SK-N-SH (cell line): ENCODE measurements at regions not wholly inside any gene's neighbourhood (a gene's known extent, or its start where the extent isn't known, plus 50 kb on each side); places are given as distances from the start of the nearest gene placed in this dataset.

Experiments used
- CTCF ChIP-seq: fragments of 200-600 bp; sonication (generic); IDR thresholded peaks from 2 replicates; pipeline ENCODE4 v1.6.1; 2017; ENCODE audit warnings: antibody characterized with exemption, mild to moderate bottlenecking, moderate library complexity
- ELF1 ChIP-seq: IDR thresholded peaks from 2 replicates; pipeline ENCODE4 v1.4.0; 2012
- EP300 ChIP-seq, 2 experiments: IDR thresholded peaks; 2 replicates each; pipeline versions ENCODE4 v1.4.0 to v1.6.1; 2012; ENCODE audit warnings: borderline replicate concordance in 1 of 2, low read depth in 1 of 2, low read length in 1 of 2
- EZH2phosphoT487 ChIP-seq: fragments of 200-600 bp; sonication (generic); IDR thresholded peaks from 2 replicates; pipeline ENCODE4 v1.6.1; 2017; ENCODE audit warnings: low read depth, mixed run types, mild to moderate bottlenecking, antibody characterized with exemption, moderate library complexity, borderline replicate concordance
- GABPA ChIP-seq: IDR thresholded peaks from 2 replicates; pipeline ENCODE4 v1.4.0; 2012; ENCODE audit warnings: low read depth, mild to moderate bottlenecking
- JUND ChIP-seq: IDR thresholded peaks from 2 replicates; pipeline ENCODE4 v1.4.0; 2012
- NFIC ChIP-seq: IDR thresholded peaks from 2 replicates; pipeline ENCODE4 v1.4.0; 2012; ENCODE audit warnings: borderline replicate concordance
- RCOR1 ChIP-seq: fragments of 150-350 bp; IDR thresholded peaks from 2 replicates; pipeline ENCODE4 v1.6.1; 2017; ENCODE audit warnings: antibody characterized with exemption, low read length
- REST ChIP-seq: IDR thresholded peaks from 2 replicates; pipeline ENCODE4 v1.6.1; 2012; ENCODE audit warnings: mild to moderate bottlenecking, low read depth, low read length, moderate library complexity
- RFX5 ChIP-seq: IDR thresholded peaks from 2 replicates; pipeline ENCODE4 v1.6.1; 2012; ENCODE audit warnings: mild to moderate bottlenecking, improper control_type of control experiment, low read length
- RXRA ChIP-seq: IDR thresholded peaks from 2 replicates; pipeline ENCODE4 v1.4.0; 2012; ENCODE audit warnings: low read depth, mild to moderate bottlenecking, borderline replicate concordance
- SIN3A ChIP-seq: IDR thresholded peaks from 2 replicates; pipeline ENCODE4 v1.6.1; 2012; ENCODE audit warnings: low read depth, mild to moderate bottlenecking, low read length, moderate library complexity, borderline replicate concordance
- TAF1 ChIP-seq: IDR thresholded peaks from 2 replicates; pipeline ENCODE4 v1.6.1; 2012; ENCODE audit warnings: low read depth, mild to moderate bottlenecking, low read length, moderate library complexity, borderline replicate concordance
- USF1 ChIP-seq: IDR thresholded peaks from 2 replicates; pipeline ENCODE4 v1.4.0; 2012; ENCODE audit warnings: low read depth, borderline replicate concordance

- no peak for TF ChIP-seq CTCF
- TF ChIP-seq SIN3A = no peak
- no peak for TF ChIP-seq REST
- TF ChIP-seq GABPA = no peak
- no peak for TF ChIP-seq ELF1
- no peak for TF ChIP-seq RFX5
- no peak for TF ChIP-seq EP300 (IDR thresholded peaks at IDR 0.05; ENCODE audit: borderline replicate concordance in 1 of 2, low read depth in 1 of 2, low read length in 1 of 2)
- TF ChIP-seq NFIC = no peak
- no peak for TF ChIP-seq EZH2phosphoT487
- TF ChIP-seq RCOR1 = no peak
- TF ChIP-seq RXRA = no peak
- TF ChIP-seq USF1 = no peak
- TF ChIP-seq JUND = no peak
- no peak for TF ChIP-seq TAF1
Observed at GRCh38 chr16:66155933-66156332, 210.6 kb upstream of the CDH5 start.
